ENCODE measurements at regions not wholly inside any gene's neighbourhood (a gene's known extent, or its start where the extent isn't known, plus 50 kb on each side); places are given as distances from the start of the nearest gene placed in this dataset.

DNA sequence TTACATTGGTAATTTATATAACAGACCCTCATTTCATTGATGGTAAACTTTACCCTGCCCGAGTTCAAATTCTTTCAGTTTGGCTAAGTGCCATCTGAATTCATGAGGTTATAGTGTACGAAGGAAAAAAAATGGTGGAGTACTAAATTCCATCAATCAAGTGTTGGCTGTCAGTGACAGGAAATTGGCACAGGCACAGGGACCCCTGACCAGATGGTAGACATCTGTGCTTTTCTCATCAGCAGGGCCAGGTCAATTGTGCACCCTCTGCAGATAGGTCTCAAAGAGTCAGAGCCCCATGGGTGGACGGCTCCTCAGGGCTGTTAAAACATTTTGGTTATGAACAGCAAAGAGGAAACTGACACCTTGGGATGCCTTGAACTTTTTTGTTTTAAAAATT is 439.2 kb downstream of the SETBP1 start:
- TF ChIP-seq, protein P1, sequence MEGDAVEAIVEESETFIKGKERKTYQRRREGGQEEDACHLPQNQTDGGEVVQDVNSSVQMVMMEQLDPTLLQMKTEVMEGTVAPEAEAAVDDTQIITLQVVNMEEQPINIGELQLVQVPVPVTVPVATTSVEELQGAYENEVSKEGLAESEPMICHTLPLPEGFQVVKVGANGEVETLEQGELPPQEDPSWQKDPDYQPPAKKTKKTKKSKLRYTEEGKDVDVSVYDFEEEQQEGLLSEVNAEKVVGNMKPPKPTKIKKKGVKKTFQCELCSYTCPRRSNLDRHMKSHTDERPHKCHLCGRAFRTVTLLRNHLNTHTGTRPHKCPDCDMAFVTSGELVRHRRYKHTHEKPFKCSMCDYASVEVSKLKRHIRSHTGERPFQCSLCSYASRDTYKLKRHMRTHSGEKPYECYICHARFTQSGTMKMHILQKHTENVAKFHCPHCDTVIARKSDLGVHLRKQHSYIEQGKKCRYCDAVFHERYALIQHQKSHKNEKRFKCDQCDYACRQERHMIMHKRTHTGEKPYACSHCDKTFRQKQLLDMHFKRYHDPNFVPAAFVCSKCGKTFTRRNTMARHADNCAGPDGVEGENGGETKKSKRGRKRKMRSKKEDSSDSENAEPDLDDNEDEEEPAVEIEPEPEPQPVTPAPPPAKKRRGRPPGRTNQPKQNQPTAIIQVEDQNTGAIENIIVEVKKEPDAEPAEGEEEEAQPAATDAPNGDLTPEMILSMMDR (IDR thresholded peaks at IDR 0.05): no peak
- no peak for TF ChIP-seq POLR2A (IDR thresholded peaks at IDR 0.05)
